ENCODE measurements at regions not wholly inside any gene's neighbourhood (a gene's known extent, or its start where the extent isn't known, plus 50 kb on each side); places are given as distances from the start of the nearest gene placed in this dataset.
"Not testable (repeated sequence)": the region's sequence is repeated elsewhere in the genome, so short reads cannot be mapped to it uniquely, and the experiment has no call there.

GRCh38 chr2:193843675-193844074 lies 1648.9 kb upstream of the TMEFF2 start:
- no TSS peak for BruUV-seq (replicated peaks)
- peaks cover 21% of the 10 kb centered on the region for H3K4me1 Mint-ChIP-seq (ENCODE audit: insufficient read depth, unreplicated experiment)
- H3K27me3 Mint-ChIP-seq (ENCODE audit: insufficient read depth, unreplicated experiment), result no peaks in the 10 kb centered on the region
- no peak overlapping the region for H3K4me3 Mint-ChIP-seq (ENCODE audit: unreplicated experiment)
- ChIA-PET POLR2A (no interaction called here), CTCF (interaction anchor here (0.6 kb wide), 1 partner anchor 1633 kb away, joined by 4 read pairs; no protein-coding TSS in a partner anchor)
- no peak for DNase-seq (ENCODE audit: unreplicated experiment)
- no peaks in the 10 kb centered on the region for H3K9me3 Mint-ChIP-seq (ENCODE audit: unreplicated experiment)
- H3K27ac Mint-ChIP-seq (ENCODE audit: low read depth, unreplicated experiment), result peak overlapping the region; percentile 2
- no peaks in the 10 kb centered on the region for H3K36me3 Mint-ChIP-seq (ENCODE audit: insufficient read depth, unreplicated experiment)
- intact Hi-C loops (cut with micrococcal nuclease), result no loop called here
- no peak for TF ChIP-seq CTCF (IDR thresholded peaks at IDR 0.05; ENCODE audit: unreplicated experiment)

GRCh38 chr2:193841384-193842150 lies 1646.8 kb upstream of the TMEFF2 start:
- no peak for TF ChIP-seq CTCF (IDR thresholded peaks at IDR 0.05; ENCODE audit: unreplicated experiment)
- H3K27ac Mint-ChIP-seq (ENCODE audit: low read depth, unreplicated experiment), result peak overlapping the region; percentile 76

GRCh38 chr2:193837111-193837738 lies 1642.5 kb upstream of the TMEFF2 start:
- Mint-ChIP-seq H3K36me3 (ENCODE audit: insufficient read depth, unreplicated experiment) (no peaks in the 10 kb centered on the region), H3K4me3 (ENCODE audit: unreplicated experiment) (no peak overlapping the region), H3K27ac (ENCODE audit: low read depth, unreplicated experiment) (peak overlapping the region; percentile 35), H3K4me1 (ENCODE audit: insufficient read depth, unreplicated experiment) (peaks cover 5% of the 10 kb centered on the region), H3K27me3 (ENCODE audit: insufficient read depth, unreplicated experiment) (no peaks in the 10 kb centered on the region), H3K9me3 (ENCODE audit: unreplicated experiment) (peaks cover 8% of the 10 kb centered on the region)
- POLR2A ChIA-PET, result no interaction called here
- CTCF ChIA-PET, result no interaction called here
- peak; percentile 51 for DNase-seq (ENCODE audit: unreplicated experiment)
- BruUV-seq (replicated peaks), result no TSS peak
- TF ChIP-seq CTCF (IDR thresholded peaks at IDR 0.05; ENCODE audit: unreplicated experiment), result no peak
- intact Hi-C loops (cut with micrococcal nuclease), result no loop called here

More at GRCh38 chr2:193841384-193842150, 1646.8 kb upstream of the TMEFF2 start:
- Mint-ChIP-seq H3K36me3 (ENCODE audit: insufficient read depth, unreplicated experiment) (no peaks in the 10 kb centered on the region), H3K9me3 (ENCODE audit: unreplicated experiment) (no peaks in the 10 kb centered on the region), H3K27me3 (ENCODE audit: insufficient read depth, unreplicated experiment) (no peaks in the 10 kb centered on the region), H3K4me1 (ENCODE audit: insufficient read depth, unreplicated experiment) (peaks cover 14% of the 10 kb centered on the region), H3K4me3 (ENCODE audit: unreplicated experiment) (no peak overlapping the region)
- no peak for DNase-seq (ENCODE audit: unreplicated experiment)
- ChIA-PET POLR2A (no interaction called here), CTCF (interaction anchor here (0.7 kb wide), 1 partner anchor 9 kb away, joined by 3 read pairs; no protein-coding TSS in a partner anchor)
- intact Hi-C loops (cut with micrococcal nuclease), result no loop called here
- no TSS peak for BruUV-seq (replicated peaks)

- H3K4me3 Mint-ChIP-seq (ENCODE audit: unreplicated experiment); H3K27ac Mint-ChIP-seq (ENCODE audit: low read depth, unreplicated experiment); H3K9me3 Mint-ChIP-seq (ENCODE audit: unreplicated experiment); H3K36me3 Mint-ChIP-seq (ENCODE audit: insufficient read depth, unreplicated experiment); H3K4me1 Mint-ChIP-seq (ENCODE audit: insufficient read depth, unreplicated experiment); BruUV-seq (replicated peaks); CTCF ChIA-PET; DNase-seq (ENCODE audit: unreplicated experiment); POLR2A ChIA-PET; intact Hi-C loops (cut with micrococcal nuclease); H3K27me3 Mint-ChIP-seq (ENCODE audit: insufficient read depth, unreplicated experiment): not testable (repeated sequence)
Observed at GRCh38 chr2:193836424-193837006, 1641.8 kb upstream of the TMEFF2 start.

GRCh38 chr2:193833895-193834294 lies 1639.2 kb upstream of the TMEFF2 start:
- BruUV-seq (replicated peaks); H3K27me3 Mint-ChIP-seq (ENCODE audit: insufficient read depth, unreplicated experiment); H3K4me3 Mint-ChIP-seq (ENCODE audit: unreplicated experiment); POLR2A ChIA-PET; H3K4me1 Mint-ChIP-seq (ENCODE audit: insufficient read depth, unreplicated experiment); H3K36me3 Mint-ChIP-seq (ENCODE audit: insufficient read depth, unreplicated experiment); H3K9me3 Mint-ChIP-seq (ENCODE audit: unreplicated experiment): not testable (repeated sequence)
- DNase-seq (ENCODE audit: unreplicated experiment), result peak; percentile 18
- CTCF ChIA-PET, result interaction anchor here (0.6 kb wide), 1 partner anchor 65 kb away, joined by 3 read pairs; no protein-coding TSS in a partner anchor
- intact Hi-C loops (cut with micrococcal nuclease), result loop anchor here (1.0 kb wide), 1 partner anchor 10 kb away; no protein-coding TSS in a partner anchor
- peak overlapping the region; percentile 35 for H3K27ac Mint-ChIP-seq (ENCODE audit: low read depth, unreplicated experiment)
